Spinal cord (tissue), 9 donors: ENCODE measurements at regions not wholly inside any gene's neighbourhood (a gene's known extent, or its start where the extent isn't known, plus 50 kb on each side); places are given as distances from the start of the nearest gene placed in this dataset.
"Not testable (repeated sequence)": the region's sequence is repeated elsewhere in the genome, so short reads cannot be mapped to it uniquely, and the experiment has no call there.

ENCODE experiments used
- DNase-seq, 6 donors: peaks; one replicate each; pipeline versions ENCODE4 v3.0.0 to v3.0.0-alpha.2; 2013 to 2015; ENCODE audit warnings: low spot score in 6 of 6, low read depth in 4 of 6
- H3K27ac ChIP-seq: one replicate; pipeline ENCODE4 v1.5.1; 2013; ENCODE audit warnings: low read depth, low read length, control low read depth
- H3K27me3 ChIP-seq: one replicate; pipeline ENCODE4 v1.6.1; 2013; ENCODE audit warnings: low read length; ENCODE audit not compliant: control insufficient read depth, insufficient read depth
- H3K36me3 ChIP-seq: one replicate; pipeline ENCODE4 v1.6.1; 2013; ENCODE audit warnings: low read length; ENCODE audit not compliant: control insufficient read depth, insufficient read depth
- H3K4me1 ChIP-seq: one replicate; pipeline ENCODE4 v1.6.1; 2013; ENCODE audit warnings: low read length; ENCODE audit not compliant: control insufficient read depth, insufficient read depth
- H3K4me3 ChIP-seq: one replicate; pipeline ENCODE4 v1.5.1; 2013; ENCODE audit warnings: low read depth, low read length, control low read depth
- H3K9me3 ChIP-seq: one replicate; pipeline ENCODE4 v1.6.1; 2013; ENCODE audit warnings: low read length; ENCODE audit not compliant: control insufficient read depth, insufficient read depth
- WGBS: methylation state at CpG from one replicate; pipeline ENCODE4 v1.1.5; 2013; ENCODE audit warnings: missing lambda C conversion rate; ENCODE audit not compliant: insufficient coverage; 5-methylcytosine and 5-hydroxymethylcytosine counted together
- donor health status: healthy.

DNA sequence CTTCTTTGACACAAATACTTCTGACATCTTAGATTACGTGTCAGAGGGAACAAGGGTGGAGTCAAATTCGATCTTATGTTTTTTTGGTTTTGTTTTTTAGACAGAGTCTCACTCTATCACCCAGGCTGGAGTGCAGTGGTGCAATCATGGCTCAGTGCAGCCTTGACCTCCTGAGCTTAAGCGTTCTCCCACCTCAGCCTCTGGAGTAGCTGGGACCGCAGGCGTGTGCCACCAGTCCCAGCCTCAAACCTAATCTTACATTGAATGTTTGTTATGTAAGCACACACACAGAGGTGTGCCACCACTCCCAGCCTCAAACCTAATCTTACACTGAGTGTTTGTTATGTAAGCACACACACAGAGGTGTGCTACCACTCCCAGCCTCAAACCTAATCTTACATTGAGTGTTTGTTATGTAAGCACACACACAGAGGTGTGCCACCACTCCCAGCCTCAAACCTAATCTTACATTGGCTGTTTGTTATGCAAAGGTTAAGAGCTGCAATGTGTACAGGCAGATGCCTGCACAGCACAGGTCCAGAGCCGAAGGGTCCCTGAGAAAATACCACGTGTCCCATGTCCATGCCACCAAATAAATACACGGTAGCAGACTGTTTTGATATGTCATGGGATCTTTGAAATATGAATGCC lies 118.0 kb downstream of the ATP6V0E2 start:
- WGBS, result no CpG with 5 or more reads among the region's 8 CpGs
- not testable (repeated sequence) for H3K36me3 ChIP-seq, H3K9me3 ChIP-seq, H3K4me1 ChIP-seq, H3K4me3 ChIP-seq, DNase-seq, H3K27ac ChIP-seq, H3K27me3 ChIP-seq

GRCh38 chr7:149992366-149992765 lies 118.6 kb downstream of the ATP6V0E2 start:
- DNase-seq, H3K4me3 ChIP-seq, H3K4me1 ChIP-seq, H3K36me3 ChIP-seq, H3K9me3 ChIP-seq, H3K27ac ChIP-seq, H3K27me3 ChIP-seq: not testable (repeated sequence)
- WGBS, result 92% methylated on average over 8 of the region's 11 CpGs

DNA sequence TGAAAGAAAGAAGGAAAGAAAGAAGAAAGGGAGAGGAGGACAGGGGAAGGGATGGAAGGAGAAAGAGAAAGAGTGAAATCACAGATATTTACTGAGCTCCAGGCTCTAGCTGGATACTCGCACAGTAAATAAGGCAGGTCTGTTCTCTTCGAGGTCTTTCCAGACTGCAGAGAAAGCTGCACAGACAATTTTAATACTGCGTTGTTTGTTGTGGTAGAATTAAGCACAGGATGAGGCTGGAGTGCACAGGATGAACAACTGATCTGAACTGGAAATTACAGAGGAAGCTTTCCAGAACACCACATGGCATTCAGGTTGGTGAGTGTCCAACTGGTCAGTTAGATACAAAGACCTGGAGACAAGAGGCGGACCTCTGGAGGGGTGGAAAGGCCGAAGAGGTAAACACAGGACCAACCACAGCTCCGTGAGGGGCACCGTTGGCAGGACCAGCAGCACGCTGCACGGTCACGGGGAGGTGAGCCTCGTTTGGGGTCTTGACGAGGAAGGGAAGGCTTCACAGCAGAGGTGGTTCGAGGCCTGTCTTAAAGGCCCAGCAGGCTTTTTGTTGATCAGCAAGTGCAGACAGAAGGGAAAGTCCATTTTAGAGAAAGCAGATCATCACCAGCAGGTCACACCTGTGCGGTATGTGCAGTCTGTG lies 121.7 kb downstream of the ATP6V0E2 start:
- not testable (repeated sequence) for H3K27ac ChIP-seq, H3K36me3 ChIP-seq, DNase-seq, H3K9me3 ChIP-seq, H3K27me3 ChIP-seq, H3K4me1 ChIP-seq, H3K4me3 ChIP-seq
- WGBS, result 86% methylated on average over 8 of the region's 14 CpGs

DNA sequence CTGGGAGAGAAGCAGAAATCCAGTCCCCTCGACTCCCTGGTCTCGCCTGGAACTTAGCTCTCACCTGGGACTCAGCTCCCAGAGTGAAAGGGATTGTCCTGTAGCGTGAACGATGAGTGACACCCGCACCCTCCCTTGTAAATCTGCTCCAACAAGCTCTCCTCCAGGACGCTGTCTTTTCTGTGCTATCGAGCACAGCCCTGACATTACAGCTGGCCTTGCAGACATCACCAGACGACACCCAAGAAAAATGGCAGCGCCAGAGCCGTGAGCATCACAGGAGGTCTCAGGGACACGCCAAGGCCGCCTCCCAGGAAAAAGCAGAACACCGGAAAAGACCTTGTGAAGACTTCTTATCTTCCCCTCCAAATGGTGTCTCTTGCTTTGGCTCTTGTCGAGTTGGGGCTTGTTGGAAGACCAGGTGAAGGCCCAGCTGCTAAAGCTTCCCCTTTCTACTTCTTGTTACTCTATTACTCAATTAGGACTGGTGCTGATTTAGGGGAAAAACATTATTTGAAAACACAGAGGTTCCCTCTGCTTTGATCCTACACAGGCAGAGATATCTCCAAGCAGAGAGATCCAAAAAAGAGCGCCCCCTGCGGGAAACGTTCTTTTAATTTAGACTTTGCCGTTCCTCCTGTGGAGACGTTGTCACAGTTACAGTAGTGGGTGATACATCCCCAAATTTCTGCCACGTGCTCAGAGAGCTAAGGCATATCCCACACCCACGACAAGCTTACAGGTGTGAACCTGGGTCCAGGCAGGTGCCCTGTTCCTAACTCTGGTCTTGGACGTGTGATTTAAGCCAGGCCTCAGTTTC lies 127.2 kb downstream of the ATP6V0E2 start:
- 45% methylated on average over 5 of the region's 22 CpGs for WGBS
- not testable (repeated sequence) for DNase-seq, H3K27ac ChIP-seq, H3K9me3 ChIP-seq, H3K4me1 ChIP-seq, H3K4me3 ChIP-seq, H3K27me3 ChIP-seq
- peaks cover 11% of the 10 kb centered on the region for H3K36me3 ChIP-seq

DNA sequence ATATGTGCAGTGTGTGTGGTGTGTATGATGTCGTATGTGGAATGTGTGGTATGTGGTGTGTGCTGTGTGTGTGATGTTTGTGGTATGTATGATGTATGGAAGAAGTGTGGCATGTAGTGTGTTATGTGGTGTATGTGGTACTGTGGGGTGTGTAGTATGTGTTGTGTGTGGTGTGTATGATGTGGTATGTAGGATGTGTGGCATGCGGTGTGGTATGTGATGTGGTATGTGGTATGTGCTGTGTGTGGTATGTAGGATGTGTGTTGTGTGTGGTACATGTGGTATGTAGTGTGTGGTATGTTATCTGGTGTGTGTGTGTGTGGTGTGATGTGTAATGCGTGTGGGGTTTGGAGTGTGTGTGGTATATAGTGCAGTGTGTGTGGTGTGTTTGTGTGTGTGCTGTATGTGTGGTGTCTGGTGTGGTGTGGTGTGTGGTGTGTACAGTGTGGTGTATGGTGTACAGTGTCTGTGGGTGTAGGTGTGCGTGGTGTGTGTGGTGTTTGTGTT lies 129.6 kb downstream of the ATP6V0E2 start:
- no peak overlapping the region for H3K4me3 ChIP-seq
- no peaks in the 10 kb centered on the region for H3K27me3 ChIP-seq
- 65% methylated on average over 4 of the region's 4 CpGs for WGBS
- H3K4me1 ChIP-seq, result no peaks in the 10 kb centered on the region
- peaks cover 11% of the 10 kb centered on the region for H3K36me3 ChIP-seq
- no peak for DNase-seq
- no peaks in the 10 kb centered on the region for H3K9me3 ChIP-seq
- no peak overlapping the region for H3K27ac ChIP-seq

DNA sequence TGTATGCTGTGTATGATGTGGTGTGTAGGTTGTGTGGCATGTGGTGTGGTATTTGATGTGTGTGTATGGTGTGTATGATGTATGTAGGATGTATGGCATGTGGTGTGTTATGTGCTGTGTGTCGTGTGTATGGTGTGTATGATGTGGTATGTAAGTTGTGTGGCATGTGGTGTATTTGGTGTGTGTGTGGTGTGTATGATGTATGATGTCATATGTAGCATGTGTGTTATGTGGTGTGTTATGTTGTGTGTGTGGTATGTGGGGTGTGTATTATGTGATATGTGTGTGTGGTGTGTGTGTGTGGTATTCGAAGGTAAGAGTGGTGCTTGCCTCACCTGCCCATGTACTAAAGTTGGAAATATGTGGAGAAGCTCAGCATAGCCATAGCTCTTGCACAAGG lies 130.2 kb downstream of the ATP6V0E2 start:
- peaks cover 11% of the 10 kb centered on the region for H3K36me3 ChIP-seq
- H3K4me3 ChIP-seq, DNase-seq, H3K27me3 ChIP-seq, H3K4me1 ChIP-seq, H3K27ac ChIP-seq, H3K9me3 ChIP-seq: not testable (repeated sequence)
- WGBS, result 94% methylated on average over 2 of the region's 2 CpGs

GRCh38 chr7:150004843-150005242 lies 131.1 kb downstream of the ATP6V0E2 start:
- not testable (repeated sequence) for H3K27me3 ChIP-seq, H3K27ac ChIP-seq, H3K4me3 ChIP-seq, H3K9me3 ChIP-seq, DNase-seq, H3K4me1 ChIP-seq
- WGBS, result 88% methylated on average over 3 of the region's 4 CpGs
- peaks cover 11% of the 10 kb centered on the region for H3K36me3 ChIP-seq

DNA sequence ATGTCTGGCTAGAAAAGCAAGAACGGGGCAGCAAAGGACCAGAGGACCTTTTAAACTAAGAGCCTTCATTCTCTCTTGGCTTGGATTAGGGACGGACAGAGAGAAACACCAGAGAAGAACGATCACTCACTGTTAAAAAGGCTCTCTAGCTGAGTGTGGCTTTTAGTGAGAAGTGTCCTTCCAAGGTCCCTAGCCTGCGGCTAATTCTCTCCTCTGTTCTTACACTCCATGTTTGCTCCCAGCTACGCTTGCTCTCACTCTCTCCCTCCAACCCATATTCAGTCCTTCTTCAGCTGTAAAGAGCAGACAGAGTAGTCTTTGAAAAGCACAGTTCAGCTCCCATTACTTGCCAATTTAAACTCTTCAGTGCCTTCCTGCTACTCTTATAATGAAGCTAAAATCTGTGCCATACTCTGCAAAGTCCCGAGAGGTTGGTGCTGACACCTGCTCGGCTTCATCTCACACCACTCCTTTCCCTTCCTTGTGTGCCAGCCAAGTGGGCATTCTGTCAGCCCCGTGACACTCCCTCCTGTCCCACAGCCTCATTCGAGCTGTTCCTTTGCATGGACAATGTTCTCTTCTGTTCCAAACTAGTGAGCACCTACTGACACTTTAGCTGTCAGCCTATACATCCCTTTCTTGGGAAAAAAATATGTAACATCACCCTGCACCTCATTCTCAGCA lies 136.0 kb downstream of the ATP6V0E2 start:
- not testable (repeated sequence) for DNase-seq, H3K4me1 ChIP-seq, H3K27ac ChIP-seq, H3K4me3 ChIP-seq, H3K36me3 ChIP-seq, H3K27me3 ChIP-seq, H3K9me3 ChIP-seq
- no CpG with 5 or more reads among the region's 9 CpGs for WGBS

- H3K9me3 ChIP-seq, H3K27ac ChIP-seq, H3K36me3 ChIP-seq, H3K4me3 ChIP-seq, DNase-seq, H3K27me3 ChIP-seq, H3K4me1 ChIP-seq: not testable (repeated sequence)
- WGBS, result no CpG with 5 or more reads among the region's 3 CpGs
Observed at GRCh38 chr7:150016651-150017189, 143.0 kb downstream of the ATP6V0E2 start.
